ENCODE measurements at regions not wholly inside any gene's neighbourhood (a gene's known extent, or its start where the extent isn't known, plus 50 kb on each side); places are given as distances from the start of the nearest gene placed in this dataset.
"Not testable (repeated sequence)": the region's sequence is repeated elsewhere in the genome, so short reads cannot be mapped to it uniquely, and the experiment has no call there.

DNA sequence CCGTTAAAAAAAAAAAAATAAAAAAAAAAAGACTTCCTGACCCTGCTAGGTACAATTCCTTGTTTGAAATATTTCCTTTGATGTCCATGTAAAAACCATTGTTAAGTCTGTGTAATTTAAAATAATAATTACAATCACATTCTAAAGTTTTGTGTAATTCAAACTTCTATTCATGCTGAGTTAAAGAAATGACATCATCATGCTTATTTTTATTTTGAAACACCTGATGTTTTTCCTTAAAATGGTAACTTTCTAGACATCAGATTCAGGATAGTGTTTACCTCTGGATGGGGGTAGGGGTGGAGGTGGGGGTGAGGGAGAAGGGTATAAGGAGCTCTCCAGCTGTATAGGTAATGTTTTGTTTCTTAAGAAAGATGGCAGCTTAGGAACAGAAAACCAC is 92.8 kb downstream of the ADCYAP1 start:
- no peak for DNase-seq

GRCh38 chr18:998936-999335 is 94.3 kb downstream of the ADCYAP1 start:
- no peak for DNase-seq

DNA sequence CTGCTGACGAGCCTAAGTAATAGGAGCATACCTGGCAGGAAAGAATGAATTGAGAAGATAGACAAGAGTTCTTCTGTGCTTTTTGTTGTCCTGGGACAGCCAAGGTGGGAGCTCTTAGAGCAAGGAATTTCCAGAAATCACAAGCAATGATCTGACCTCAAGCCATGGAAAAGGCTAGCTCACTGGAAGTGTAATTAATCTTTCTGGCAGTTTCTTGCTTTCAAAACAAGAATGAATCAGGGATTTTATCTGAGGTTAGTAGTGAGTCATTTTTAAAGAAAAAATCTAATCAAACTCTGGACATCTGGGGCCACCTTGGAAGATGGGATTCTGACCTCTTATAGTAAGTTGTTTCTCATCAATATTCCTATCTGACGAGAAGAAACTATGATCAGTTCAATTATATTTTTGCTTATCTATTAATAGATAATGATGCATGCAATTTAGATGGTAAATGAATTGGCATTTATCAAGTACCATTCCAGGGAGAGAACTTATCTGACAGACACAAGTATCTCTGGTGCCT is 98.0 kb downstream of the ADCYAP1 start:
- no peak for DNase-seq

GRCh38 chr18:1003499-1003898 is 98.8 kb downstream of the ADCYAP1 start:
- no peak for DNase-seq

DNA sequence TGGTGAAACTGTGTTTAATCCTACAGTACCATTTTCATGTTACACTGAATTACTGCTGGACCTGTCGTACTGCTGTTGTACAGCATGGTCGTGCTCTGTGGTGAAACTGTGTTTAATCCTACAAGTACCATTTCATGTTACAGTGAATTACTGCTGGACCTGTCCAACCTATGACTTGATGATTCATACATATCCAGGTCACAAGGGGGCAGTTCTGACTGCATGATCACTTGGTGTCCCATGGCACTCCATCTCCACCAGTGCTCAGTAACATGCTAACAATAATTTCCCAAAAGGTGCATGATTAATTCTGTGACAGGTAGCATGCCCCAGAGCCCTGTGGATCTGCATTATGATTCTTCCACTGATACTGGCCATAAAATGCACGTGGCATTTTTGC is 101.6 kb downstream of the ADCYAP1 start:
- DNase-seq, result no peak

GRCh38 chr18:1006965-1007364 is 102.3 kb downstream of the ADCYAP1 start:
- DNase-seq, result no peak

- no peak for DNase-seq
These were observed 106.7 kb downstream of the ADCYAP1 start for GRCh38 chr18:1011349-1011748.

DNA sequence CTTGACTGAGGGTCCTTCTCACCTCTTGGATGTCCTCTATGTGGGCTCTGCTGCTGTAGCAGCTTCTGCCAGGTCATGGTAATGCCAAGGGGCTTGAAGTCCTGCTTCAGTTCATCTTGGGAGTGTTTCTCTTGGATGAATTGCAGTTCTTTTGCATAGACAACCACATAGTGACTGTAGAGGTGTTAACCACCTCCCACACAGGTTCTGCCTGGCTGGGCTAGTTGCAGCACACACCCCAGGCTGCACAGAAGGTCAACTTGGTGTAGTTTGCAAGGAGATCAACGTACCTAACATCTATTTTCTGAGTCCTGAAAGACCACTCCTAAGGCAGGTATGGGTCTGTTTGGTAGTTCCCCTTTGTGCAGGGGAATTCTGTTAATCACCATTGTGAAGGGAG is 108.1 kb downstream of the ADCYAP1 start:
- DNase-seq, result no peak

DNA sequence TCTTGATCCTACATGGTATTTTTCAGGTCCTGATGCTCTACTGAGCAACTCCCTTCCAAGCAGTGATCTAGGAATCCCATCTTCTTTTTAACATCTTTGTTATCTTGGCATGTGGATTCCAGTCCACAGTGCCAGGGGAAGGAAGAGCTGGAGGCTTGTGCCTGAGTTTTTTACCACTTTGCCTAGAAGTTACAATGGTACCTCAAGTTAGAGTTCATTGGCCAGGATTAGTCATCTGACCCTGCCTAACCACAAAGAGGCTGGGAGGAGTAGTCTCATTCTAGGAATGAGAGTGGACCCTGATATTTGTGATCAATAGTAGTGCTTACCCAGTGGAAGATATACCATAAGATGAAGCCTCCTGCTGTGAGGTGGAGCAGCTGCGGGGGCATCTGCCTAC is 109.3 kb downstream of the ADCYAP1 start:
- DNase-seq, result no peak

- DNase-seq, result no peak
These were observed 109.8 kb downstream of the ADCYAP1 start for GRCh38 chr18:1014509-1014908.

DNA sequence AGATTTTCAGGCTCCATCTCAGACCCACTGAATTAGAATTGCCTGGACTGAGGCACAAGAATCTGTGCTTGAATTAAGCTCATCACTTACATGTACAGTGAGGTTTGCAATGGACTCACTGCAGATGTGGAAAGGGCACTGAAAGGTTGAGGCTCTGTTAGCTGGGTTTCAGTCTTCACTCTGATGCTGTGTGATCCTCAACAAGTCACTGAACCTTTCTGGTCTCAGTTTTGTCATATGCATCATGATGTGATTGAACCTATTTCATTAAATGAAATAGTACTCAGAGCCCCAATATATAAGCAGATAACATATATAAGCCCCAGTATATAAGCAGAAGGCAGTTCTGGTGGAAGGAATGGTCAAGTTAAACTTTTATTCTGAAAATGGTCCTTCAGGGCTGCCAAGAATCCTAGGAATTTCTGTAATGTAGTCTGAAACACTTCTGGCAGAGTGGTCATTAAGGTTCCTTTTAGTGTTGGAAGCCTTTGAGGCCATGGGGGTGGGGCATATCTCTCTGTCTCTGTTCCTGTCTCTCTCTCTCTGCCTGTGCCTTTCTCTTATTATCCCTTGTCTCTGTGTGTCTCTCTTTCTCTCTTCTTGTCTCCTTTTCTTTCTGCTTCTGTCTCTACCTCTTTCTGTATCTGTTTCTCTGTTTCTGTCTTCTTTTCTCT is 110.4 kb downstream of the ADCYAP1 start:
- no peak for DNase-seq

GRCh38 chr18:1015777-1016176 is 111.1 kb downstream of the ADCYAP1 start:
- no peak for DNase-seq

GRCh38 chr18:1017227-1018058 is 112.8 kb downstream of the ADCYAP1 start:
- no peak for DNase-seq

DNA sequence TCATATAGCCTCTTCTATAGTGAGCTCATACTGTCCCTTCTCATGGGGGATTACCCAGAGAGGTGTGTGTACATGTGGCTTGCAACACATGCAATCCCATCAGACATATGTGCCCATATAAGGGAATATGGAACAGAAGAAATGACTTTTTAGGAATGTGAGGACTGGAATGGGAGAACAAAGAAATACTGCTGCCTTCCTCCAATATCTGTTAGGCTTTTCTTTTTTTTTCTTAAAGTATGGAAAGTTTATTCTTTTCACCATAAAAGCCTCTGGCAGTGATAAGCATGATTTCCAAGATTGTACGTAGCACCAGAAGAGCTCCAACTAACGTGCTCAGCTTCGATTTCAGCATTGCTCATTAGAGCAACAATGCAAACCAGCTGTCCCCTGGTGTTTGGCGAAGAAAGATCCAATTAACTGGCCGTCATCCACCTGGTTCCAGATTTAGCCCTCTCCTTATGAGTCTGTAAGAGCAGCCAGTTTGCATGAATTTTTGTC is 113.6 kb downstream of the ADCYAP1 start:
- no peak for DNase-seq

GRCh38 chr18:1019191-1019590 is 114.5 kb downstream of the ADCYAP1 start:
- DNase-seq, result no peak

- DNase-seq, result no peak
These were observed 116.2 kb downstream of the ADCYAP1 start for GRCh38 chr18:1020731-1021344.

- no peak for DNase-seq
These were observed 122.3 kb downstream of the ADCYAP1 start for GRCh38 chr18:1026930-1027329.

DNA sequence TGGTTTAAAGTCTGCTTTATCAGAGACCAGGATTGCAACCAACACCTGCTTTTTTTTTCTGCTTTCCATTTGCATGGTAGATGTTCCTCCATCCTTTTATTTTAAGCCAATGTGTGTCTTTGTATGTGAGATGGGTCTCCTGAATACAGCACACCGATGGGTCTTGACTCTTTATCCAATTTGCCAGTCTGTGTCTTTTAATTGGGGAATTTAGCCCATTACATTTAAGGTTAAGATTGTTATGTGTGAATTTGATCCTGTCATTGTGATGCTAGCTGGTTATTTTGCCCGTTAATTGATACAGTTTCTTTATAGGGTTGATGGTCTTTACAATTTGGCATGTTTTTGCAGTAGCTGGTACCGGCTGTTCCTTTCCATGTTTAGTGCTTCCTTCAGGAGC is 128.4 kb downstream of the ADCYAP1 start:
- DNase-seq, result not testable (repeated sequence)

GRCh38 chr18:1034971-1035370 is 130.3 kb downstream of the ADCYAP1 start:
- DNase-seq, result no peak

DNA sequence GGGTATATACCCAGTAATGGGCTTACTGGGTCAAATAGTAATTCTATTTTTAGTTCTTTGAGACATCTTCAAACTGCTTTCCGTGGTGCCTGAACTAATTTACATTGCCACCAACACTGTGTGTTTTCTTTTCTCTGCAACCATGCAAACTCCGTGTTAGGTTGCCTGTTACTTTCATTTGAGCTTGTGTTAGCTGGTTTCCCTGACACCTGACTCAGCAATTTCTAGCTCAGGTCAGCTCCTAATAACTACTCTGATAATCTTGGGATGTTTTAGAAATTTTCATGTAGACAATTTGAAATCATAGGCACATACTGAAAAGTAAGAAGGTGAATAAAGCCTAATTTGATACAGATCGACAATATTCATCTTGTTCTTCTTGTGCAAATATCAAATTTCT is 132.3 kb downstream of the ADCYAP1 start:
- DNase-seq, result no peak

DNA sequence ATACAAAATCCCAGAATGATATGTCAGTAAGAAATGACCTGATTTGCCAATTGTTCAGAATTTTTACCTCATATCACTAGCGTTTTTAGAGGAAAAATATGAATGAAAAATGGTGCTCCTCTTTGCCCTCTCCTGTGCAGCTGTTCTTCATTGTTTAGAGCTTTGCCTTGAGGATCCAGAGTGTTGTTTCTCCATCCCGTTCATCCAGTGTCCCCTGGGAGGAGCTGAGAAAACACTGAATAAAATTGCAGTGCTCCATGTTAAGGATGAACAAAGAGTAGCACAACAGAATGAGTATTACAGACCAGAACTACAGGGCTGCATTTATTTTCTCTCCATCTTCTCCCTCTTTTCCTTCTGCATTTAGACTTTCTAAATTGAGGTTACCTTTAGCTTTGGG is 133.1 kb downstream of the ADCYAP1 start:
- DNase-seq, result no peak

- DNase-seq, result no peak
These were observed 134.8 kb downstream of the ADCYAP1 start for GRCh38 chr18:1039421-1039820.

DNA sequence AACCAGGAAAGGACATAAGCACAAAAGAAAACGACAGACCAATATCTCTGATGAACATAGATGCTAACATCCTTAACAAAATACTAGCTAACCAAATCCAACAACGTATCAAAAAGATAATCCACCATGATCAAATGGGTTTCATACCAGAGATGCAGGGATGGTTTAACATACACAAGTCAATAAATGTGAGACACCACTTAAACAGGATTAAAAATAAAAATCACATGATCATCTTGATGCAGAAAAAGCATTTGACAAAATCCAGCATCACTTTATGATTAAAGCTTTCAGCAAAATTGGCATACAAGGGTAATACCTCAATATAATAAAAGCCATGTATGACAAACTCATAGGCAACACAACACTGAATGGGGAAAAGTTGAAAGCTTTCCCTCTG is 138.4 kb downstream of the ADCYAP1 start:
- not testable (repeated sequence) for DNase-seq

- DNase-seq, result no peak
These were observed 141.0 kb downstream of the ADCYAP1 start for GRCh38 chr18:1045658-1046057.

Measured in NCI-H2029 (cell line).